Nephron (organoid): ENCODE measurements at regions not wholly inside any gene's neighbourhood (a gene's known extent, or its start where the extent isn't known, plus 50 kb on each side); places are given as distances from the start of the nearest gene placed in this dataset.

Experiments used
- H3K27ac Mint-ChIP-seq, 3 experiments: 2 replicates each; pipeline ENCODE4 v1.8.0; 2020; ENCODE audit warnings: mixed read lengths in 3 of 3, mild to moderate bottlenecking in 2 of 3, moderate library complexity in 1 of 3
- H3K27me3 Mint-ChIP-seq: 2 replicates; pipeline ENCODE4 v1.8.0; 2021; ENCODE audit warnings: low read depth, mild to moderate bottlenecking, moderate library complexity, mixed read lengths
- H3K36me3 Mint-ChIP-seq: 2 replicates; pipeline ENCODE4 v1.8.0; 2020; ENCODE audit warnings: low read depth, mixed read lengths
- H3K4me1 Mint-ChIP-seq: 2 replicates; pipeline ENCODE4 v1.8.0; 2020; ENCODE audit warnings: mixed read lengths
- H3K4me3 Mint-ChIP-seq, 3 experiments: 2 replicates each; pipeline ENCODE4 v1.8.0; 2020; ENCODE audit warnings: mild to moderate bottlenecking in 3 of 3, mixed read lengths in 3 of 3, moderate library complexity in 2 of 3
- H3K9me3 Mint-ChIP-seq: 2 replicates; pipeline ENCODE4 v1.8.0; 2020; ENCODE audit warnings: mixed read lengths
- TF ChIP-seq, protein P1 (sequence below), 3 experiments: fragments of 200-600 bp; sonication (generic); IDR thresholded peaks; one replicate each; pipeline ENCODE4 v1.5.0; 2021; ENCODE audit warnings: antibody characterized with exemption in 3 of 3; ENCODE audit not compliant: unreplicated experiment in 3 of 3

DNA sequence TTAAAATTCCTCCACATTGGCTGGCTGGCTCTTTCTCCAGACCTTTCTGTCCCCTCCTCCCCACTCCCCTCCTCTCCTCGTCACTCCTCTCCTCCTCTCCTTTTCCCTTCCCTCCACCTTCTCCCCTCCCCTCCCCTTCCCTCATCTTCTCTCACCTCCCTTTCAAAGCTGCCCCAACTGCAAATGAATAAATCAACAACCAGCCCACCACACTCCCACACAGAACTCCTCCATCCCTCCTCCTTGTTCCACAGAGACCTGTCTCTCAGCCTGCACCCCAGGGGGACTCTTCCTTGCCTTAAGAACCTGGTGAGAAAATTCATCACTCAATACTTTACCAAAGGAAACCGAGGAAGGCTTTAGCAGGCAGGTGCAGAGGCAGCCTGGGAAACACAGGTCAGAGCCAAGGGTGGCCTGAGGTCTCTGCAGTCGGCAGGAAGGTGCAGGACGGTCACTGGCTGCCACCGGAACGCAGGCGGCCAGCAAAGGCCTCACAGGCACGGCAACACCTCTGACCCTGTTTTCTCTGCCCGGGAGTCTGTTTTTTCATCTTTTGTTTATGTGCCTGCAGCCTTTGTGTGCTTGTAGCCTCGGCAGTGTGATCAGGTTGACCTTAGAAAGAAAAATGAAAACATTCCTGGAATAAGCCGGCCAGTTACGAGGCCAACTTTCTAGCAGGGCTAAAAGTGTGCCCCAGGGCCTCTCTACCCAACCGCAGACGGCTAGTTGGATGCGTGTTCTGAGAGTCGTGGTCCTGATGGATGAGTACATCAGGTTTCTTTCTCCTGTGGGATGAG, 207.6 kb upstream of the KLF6 start:
- Mint-ChIP-seq H3K9me3 (no peaks in the 10 kb centered on the region), H3K36me3 (no peaks in the 10 kb centered on the region), H3K4me1 (peaks cover 11% of the 10 kb centered on the region), H3K4me3 (no peak overlapping the region), H3K27me3 (no peaks in the 10 kb centered on the region), H3K27ac (peak overlapping the region in 1 of 3 experiments; percentile 39)
- TF ChIP-seq, protein P1, sequence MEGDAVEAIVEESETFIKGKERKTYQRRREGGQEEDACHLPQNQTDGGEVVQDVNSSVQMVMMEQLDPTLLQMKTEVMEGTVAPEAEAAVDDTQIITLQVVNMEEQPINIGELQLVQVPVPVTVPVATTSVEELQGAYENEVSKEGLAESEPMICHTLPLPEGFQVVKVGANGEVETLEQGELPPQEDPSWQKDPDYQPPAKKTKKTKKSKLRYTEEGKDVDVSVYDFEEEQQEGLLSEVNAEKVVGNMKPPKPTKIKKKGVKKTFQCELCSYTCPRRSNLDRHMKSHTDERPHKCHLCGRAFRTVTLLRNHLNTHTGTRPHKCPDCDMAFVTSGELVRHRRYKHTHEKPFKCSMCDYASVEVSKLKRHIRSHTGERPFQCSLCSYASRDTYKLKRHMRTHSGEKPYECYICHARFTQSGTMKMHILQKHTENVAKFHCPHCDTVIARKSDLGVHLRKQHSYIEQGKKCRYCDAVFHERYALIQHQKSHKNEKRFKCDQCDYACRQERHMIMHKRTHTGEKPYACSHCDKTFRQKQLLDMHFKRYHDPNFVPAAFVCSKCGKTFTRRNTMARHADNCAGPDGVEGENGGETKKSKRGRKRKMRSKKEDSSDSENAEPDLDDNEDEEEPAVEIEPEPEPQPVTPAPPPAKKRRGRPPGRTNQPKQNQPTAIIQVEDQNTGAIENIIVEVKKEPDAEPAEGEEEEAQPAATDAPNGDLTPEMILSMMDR (IDR thresholded peaks at IDR 0.05; ENCODE audit: unreplicated experiment in 3 of 3): no peak

DNA sequence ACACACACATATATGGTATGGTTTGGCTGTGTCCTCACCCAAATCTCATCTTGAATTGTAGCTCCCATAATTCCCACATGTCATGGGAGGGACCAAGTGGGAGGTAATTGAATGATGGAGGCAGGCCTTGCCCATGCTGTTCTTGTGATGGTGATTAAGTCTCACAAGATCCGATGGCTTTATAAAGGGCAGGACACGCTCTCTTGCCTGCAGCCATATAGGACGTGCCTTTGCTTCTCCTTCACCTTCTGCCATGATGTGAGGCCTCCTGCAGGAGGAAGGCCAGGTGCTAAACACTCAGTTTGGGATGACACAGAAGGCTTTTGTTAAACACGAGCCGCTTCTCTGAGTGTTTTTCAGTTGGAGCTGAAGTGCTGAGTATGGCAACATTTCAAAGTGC, 205.3 kb upstream of the KLF6 start:
- Mint-ChIP-seq H3K4me3 (no peak overlapping the region), H3K27me3 (no peaks in the 10 kb centered on the region), H3K9me3 (no peaks in the 10 kb centered on the region), H3K27ac (no peak overlapping the region), H3K36me3 (no peaks in the 10 kb centered on the region), H3K4me1 (peaks cover 8% of the 10 kb centered on the region)
- TF ChIP-seq, protein P1 (IDR thresholded peaks at IDR 0.05; ENCODE audit: unreplicated experiment in 3 of 3): no peak

DNA sequence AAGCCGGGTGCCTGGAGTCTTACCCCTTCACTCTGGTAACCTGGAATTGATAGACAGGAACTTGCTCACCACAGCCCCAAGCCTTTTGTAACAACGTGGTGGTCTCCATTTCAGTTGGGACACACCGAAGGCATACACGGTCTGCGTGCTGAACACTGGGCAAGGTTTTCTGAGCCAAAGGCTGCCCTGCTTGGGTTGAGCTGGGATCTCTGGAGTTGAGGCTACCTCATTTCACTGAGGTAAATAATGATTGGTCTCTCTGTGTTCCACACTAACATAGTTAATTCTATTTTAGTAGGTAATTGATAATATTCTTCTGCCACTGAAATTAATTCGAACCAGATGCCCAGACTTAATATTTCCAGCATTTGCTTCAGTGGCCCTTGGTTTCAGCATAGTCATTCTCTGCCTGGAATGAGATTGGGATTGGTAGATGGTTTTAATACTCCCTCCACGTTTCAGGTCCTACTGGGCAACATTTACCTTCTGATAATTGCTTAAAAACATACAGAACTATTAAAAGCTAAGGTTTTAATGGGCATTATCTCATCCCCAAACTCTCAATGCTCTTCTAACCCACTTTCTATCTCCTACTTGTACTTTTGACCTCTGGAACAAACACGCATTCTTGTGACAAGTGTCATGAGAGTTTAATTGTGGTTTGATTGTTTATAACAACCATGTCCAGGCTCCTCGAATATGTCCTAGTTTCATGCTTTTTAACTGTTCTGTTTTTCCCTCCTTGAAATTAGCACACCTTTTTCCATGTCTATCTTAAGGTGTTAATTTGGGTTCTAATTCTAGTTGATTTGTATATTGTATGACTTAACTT, 202.3 kb upstream of the KLF6 start:
- Mint-ChIP-seq H3K36me3 (no peaks in the 10 kb centered on the region), H3K9me3 (peaks cover 6% of the 10 kb centered on the region), H3K27ac (no peak overlapping the region), H3K4me3 (no peak overlapping the region), H3K27me3 (no peaks in the 10 kb centered on the region), H3K4me1 (no peaks in the 10 kb centered on the region)
- TF ChIP-seq, protein P1 (IDR thresholded peaks at IDR 0.05; ENCODE audit: unreplicated experiment in 3 of 3): no peak

DNA sequence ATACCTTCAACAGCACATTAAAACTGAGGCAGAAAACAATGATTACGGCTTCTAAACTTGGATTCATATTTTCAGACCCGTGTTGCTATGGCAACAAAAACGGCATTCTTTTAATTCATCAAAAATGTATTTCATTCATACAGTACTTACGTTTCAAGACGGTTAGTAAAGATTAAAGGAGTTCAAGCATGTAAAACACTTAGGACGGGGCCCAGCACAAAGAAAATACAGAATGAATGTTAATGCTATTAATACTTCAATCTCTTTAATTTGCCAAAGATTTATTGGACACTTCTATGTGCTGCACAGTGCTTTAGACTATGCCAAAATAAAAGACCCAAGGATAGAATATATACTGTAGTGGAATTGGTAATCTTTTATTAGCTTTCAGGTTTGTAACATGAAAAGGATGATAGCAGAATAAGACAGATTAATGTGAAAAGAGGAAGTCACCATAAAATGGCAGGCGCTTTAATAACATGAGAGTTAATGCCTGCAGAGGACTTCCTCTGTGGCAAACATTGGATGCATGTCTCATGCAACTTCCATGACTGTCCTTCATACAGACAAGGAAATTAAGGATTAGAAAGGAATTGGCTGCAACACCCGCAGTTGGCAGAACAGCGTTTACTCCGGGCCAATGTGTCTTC, 201.6 kb upstream of the KLF6 start:
- TF ChIP-seq, protein P1 (IDR thresholded peaks at IDR 0.05; ENCODE audit: unreplicated experiment in 3 of 3): no peak
- H3K4me3 Mint-ChIP-seq: no peak overlapping the region
- no peak overlapping the region for H3K27ac Mint-ChIP-seq
- peaks cover 6% of the 10 kb centered on the region for H3K9me3 Mint-ChIP-seq
- no peaks in the 10 kb centered on the region for H3K36me3 Mint-ChIP-seq
- no peaks in the 10 kb centered on the region for H3K27me3 Mint-ChIP-seq
- no peaks in the 10 kb centered on the region for H3K4me1 Mint-ChIP-seq

DNA sequence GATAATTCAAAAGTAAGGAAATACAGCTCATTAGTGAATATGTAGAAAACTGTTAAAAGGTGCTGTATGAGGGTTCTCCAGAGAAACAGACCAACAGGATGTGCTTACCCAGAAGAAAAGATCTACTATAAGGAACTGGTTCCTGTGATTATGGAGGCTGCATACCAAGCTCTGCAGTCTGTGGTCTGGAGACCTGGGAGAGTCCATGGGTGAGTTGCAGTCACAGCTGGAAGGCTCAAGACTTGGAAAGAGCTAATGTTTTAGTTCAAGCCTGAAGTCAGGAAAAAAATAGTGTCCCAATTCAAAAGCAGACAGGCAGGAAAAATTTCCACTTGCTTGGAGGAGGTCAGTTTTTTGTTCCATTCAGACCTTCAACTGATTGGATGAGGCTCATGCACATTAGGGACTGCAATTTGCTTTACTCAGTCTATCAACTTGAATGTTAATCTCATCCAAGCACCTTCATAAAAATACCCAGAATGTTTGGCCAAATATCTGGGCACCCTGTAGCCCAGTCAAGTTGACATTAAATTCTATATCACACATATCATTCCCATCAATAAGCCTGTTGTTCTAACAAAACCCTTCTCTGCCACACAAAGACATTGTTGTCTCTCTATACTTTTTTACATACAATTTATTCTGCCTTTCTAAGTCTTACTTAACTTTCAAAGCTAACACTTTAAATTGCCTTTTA, 197.9 kb upstream of the KLF6 start:
- Mint-ChIP-seq H3K27me3 (peaks cover 4% of the 10 kb centered on the region), H3K36me3 (no peaks in the 10 kb centered on the region), H3K4me1 (no peaks in the 10 kb centered on the region), H3K9me3 (peaks cover 6% of the 10 kb centered on the region), H3K4me3 (no peak overlapping the region), H3K27ac (no peak overlapping the region)
- TF ChIP-seq, protein P1 (IDR thresholded peaks at IDR 0.05; ENCODE audit: unreplicated experiment in 3 of 3): no peak
